NOMO-1 treated with dmso at 0.1 percent for 144 hours (cell line): ENCODE measurements at regions not wholly inside any gene's neighbourhood (a gene's known extent, or its start where the extent isn't known, plus 50 kb on each side); places are given as distances from the start of the nearest gene placed in this dataset.
"Not testable (repeated sequence)": the region's sequence is repeated elsewhere in the genome, so short reads cannot be mapped to it uniquely, and the experiment has no call there.

Experiments used
- DNase-seq: peaks from one replicate; lab custom pipeline; 2025; ENCODE audit not compliant: unreplicated experiment; lab: John Stamatoyannopoulos, UW

DNA sequence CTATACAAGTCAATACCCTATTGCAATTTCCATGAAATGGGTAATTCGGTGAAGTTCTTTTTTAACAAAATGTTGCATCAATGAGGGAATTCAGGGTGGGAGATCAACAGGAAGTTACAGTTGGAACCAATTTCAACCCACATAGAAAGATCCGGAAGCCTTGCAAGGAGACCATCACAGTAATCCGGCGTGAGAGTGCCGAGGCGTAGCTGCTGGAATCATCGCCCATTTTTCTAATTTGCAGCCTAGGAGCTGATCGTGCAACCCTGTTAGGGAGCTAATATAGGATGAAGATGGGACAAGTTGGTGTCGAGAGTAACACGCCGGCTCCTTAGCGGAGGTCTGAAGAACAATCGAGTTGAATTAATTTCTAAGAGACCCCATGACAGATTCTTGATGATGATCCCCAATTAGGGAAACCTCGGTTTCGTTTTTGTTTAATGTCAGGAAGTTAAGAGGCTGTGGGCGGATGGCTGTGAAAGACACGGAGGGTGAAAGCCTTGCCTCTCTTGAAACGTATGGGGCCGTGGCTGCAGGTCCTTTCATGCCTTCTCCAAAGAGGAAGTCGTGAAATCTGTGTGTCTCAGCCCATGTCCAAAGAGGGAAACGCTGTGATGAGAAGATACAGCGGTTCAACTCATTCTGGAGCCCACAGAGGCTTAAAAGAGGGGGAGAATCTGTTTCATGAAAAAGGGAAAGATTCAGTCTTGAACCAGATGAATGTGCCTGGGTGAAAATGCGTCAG lies 51.2 kb upstream of the CARD11 start:
- peak; percentile 75 for DNase-seq

- DNase-seq, result no peak
These were observed 54.1 kb upstream of the CARD11 start for GRCh38 chr7:3097734-3098133.

DNA sequence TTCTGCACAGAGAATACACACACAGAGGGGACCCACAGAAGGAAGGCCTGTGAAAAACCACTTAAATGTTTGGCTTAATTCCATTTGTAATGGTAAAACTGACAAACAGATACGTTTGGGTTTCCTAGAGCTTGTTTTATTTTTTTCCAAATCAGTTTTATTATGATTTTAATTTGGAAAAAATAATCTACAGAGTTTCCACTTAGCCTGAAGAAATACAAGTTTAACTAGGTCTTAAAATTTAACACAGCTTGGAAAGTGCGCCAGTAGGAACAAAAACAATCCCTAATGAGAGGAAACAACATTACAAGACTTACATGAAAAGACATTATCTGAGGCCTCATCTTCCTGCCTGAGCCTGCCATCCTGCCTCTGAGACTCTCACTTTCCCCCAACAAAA lies 58.5 kb upstream of the CARD11 start:
- no peak for DNase-seq

- no peak for DNase-seq
These were observed 60.1 kb upstream of the CARD11 start for GRCh38 chr7:3103614-3104398.

DNA sequence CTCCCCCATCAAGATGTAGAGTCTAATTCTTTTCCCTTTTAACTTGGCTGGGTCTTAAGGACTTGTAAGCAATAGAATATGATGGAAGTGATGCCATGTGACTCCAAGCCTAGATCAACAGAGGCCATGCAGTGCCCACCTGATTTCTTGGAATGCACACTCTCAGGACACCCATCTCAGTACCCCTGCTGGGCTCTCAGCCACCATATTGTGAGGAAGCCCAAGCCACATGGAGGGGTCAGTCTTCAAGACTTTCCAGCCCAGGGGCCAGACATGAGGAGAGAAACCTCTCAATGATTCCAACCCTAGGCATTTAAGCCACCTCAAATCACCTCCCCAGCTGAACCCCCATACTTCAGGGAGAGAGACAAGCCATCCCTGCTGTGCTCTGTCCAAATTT lies 62.2 kb upstream of the CARD11 start:
- DNase-seq, result no peak

DNA sequence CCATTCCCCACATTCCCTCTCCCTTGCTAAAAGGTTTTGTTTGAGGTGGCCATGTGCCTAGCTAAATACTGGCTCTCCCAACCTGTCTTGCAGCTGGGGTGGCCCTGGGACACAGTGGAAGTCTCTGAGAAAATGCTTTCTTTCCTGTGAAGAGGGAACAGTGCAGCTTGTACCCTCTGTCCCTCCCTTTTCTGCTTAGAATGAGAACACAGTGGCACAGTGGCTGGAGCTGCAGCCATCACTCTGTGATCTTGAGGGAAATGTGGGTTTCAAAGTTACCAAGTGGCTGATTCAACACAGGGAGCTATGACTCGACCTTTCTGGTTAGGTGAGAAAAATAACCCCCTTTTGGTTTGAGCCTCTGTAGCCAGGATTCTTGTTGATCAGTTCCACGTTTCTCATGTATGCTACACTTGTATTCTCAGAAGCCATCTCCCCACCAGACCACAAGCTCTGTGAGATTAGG lies 62.7 kb upstream of the CARD11 start:
- no peak for DNase-seq

GRCh38 chr7:3107228-3107763 lies 63.6 kb upstream of the CARD11 start:
- DNase-seq, result no peak

DNA sequence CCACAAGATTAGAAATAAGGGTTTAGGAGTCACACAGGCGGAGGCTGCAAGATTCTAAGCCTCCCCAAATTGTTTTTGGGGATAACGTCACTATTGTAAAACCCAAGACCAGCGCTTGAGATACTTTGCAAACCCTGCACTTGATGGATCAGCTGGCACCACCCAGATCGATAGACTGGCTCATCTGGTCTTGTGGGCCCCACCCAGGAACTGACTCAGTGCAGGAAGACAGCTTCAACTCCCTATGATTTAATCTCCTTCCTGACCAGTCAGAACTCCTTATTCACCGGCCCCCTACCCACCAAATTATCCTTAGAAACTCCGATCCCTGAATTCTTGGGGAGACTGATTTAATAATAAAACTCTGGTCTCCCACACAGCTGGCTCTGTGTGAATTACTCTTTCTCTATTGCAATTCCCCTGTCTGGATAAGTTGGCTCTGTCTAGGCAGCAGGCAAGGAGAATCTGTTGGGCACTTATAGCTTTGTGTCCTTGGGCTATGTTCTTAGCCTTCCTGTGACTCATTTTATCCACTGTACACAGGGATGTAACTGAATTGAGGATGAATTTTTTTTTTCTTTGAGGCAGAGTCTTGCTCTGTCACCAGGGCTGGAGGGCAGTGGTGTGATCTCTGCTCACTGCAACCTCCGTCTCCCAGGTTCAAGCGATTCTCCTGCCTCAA lies 64.4 kb upstream of the CARD11 start:
- no peak for DNase-seq

DNA sequence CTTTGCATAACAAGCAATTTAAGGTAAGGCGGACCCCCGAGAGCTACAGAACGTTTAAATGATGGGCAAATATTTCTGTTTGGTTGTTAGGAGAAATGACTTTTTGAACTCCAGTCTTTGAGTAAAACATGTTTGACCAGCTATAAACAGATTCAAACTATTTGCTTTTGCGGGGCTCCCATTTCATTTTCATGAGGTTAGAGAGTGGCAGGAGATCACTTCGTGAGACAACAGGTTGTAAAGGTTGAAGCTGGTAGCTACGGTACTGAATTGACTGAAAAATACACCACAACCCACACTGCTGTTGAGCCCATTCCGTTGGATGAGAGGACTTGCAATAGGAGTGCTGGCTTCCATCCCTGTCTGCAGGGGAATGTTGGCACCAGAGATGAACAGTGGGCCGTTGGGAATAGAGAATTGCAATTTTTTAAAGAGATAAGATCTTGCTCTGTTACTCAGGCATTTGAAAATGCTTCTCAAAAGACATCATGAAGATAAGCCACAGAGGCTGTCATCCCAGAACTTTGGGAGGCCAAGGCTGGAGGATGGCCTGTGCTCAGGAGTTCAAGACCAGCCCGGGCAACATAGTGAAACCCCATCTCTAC lies 65.7 kb upstream of the CARD11 start:
- no peak for DNase-seq

DNA sequence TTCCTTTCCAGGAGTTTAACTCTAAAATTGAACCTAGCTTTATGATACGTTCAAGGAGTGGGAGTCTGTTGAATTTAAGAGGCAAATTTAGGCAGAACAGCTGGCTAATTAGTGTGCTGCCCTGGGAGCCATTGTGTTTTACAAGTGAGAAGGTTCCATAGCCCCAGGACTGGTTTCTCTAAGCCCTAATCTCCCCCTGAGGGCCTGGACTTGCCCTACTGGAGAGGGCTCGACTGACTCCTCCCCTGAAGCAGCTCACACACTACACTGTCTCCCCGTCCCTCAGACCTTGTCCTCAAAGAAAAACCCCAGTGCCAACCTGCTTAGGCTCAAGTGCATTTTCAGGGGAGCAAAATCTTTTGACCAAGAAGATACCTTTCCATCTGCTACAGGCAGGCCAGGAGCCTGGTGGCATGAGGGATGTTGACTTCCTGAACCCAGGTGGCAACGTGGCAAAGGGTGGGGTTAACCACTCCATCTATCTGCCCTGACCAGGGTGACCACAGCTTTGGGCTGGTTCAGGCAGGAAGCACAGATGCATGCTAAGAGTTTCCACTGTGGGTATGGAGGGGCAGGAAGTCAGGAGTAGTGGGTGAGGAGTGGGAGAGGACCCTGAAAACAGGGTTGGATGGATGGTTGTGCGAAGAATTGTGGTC lies 68.9 kb upstream of the CARD11 start:
- no peak for DNase-seq

GRCh38 chr7:3114917-3115316 lies 71.2 kb upstream of the CARD11 start:
- no peak for DNase-seq

DNA sequence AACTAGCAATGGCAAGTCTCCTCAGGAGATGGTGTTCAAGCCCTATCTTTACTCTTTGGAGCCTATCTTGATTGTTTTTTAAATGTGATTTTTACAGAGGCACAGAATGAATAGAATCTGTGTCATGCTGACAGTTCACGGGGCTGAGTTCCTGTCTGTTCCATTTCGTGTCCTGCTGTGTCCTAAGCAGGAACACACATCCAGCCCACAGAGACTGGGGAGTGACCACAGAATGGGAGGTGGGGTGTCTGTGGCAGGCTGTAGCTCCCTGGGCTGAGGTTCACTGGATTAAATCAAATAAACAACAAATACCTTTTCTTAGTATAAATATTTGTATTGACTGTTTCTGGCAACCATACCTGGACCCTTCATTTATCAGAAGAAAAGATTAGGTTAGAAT lies 73.4 kb upstream of the CARD11 start:
- DNase-seq, result no peak

- no peak for DNase-seq
These were observed 74.0 kb upstream of the CARD11 start for GRCh38 chr7:3117488-3118231.

GRCh38 chr7:3119352-3119927 lies 75.8 kb upstream of the CARD11 start:
- not testable (repeated sequence) for DNase-seq

- DNase-seq, result no peak
These were observed 76.3 kb upstream of the CARD11 start for GRCh38 chr7:3119963-3120362.

GRCh38 chr7:3120513-3120912 lies 76.8 kb upstream of the CARD11 start:
- DNase-seq, result no peak

- DNase-seq, result no peak
These were observed 85.3 kb upstream of the CARD11 start for GRCh38 chr7:3128857-3129490.

GRCh38 chr7:3133811-3134385 lies 90.2 kb upstream of the CARD11 start:
- no peak for DNase-seq

GRCh38 chr7:3134745-3135144 lies 91.1 kb upstream of the CARD11 start:
- no peak for DNase-seq
